C4-2B (cell line): ENCODE measurements at regions not wholly inside any gene's neighbourhood (a gene's known extent, or its start where the extent isn't known, plus 50 kb on each side); places are given as distances from the start of the nearest gene placed in this dataset.

Source experiments
- ZFX ChIP-seq: fragments of 450-650 bp; IDR thresholded peaks from 2 replicates; pipeline ENCODE4 v1.6.1; 2017
- TF ChIP-seq, protein P1 (sequence below): fragments of 450-650 bp; conservative IDR thresholded peaks from 2 replicates; pipeline ENCODE4 v1.5.1; 2017; ENCODE audit warnings: mild to moderate bottlenecking

DNA sequence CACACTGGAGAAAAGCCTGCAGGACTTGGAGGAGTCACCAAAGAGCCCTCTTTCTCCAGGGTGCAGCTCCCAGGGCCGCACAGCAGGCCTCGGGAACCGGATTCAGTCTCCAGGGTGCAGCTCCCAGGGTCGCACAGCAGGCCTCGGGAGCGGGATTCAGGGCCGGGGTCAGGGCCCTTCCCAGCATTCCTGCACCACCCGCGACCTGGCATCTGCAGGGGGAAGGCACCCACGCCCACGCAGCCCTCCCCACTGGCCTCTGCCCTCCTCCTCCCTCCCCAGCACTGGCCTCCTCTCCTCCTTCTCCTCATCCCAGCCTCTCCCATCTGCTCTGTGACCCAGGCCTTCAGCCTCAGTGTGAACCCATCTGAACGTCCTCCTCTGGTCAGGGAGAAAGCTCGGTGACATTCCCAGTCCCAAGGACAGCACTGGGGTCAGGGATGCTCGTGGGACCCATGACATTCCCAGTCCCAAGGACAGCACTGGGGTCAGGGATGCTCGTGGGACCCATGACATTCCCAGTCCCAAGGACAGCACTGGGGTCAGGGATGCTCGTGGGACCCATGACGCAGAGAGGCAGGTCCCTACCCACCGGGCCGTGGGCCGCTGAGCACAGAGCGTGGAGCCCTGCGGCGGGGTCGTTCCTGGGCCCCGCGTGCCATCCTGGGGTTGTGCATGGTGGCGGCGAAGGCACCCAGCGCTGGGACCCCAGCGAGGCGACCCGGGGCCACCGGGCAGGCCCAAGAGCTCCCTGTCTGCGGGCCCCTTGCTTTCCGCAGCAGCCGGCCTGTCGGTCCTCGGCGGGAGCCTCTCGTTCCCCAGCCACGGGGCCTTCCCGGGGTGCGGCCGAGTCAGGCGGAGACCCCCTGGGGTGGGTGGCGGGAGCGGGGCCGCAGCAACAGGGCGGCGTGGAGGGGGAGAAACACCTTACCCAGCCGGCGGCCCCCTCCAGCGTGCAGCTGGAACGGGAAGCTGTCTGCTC, 550.2 kb upstream of the SALL3 start:
- TF ChIP-seq, protein P1, sequence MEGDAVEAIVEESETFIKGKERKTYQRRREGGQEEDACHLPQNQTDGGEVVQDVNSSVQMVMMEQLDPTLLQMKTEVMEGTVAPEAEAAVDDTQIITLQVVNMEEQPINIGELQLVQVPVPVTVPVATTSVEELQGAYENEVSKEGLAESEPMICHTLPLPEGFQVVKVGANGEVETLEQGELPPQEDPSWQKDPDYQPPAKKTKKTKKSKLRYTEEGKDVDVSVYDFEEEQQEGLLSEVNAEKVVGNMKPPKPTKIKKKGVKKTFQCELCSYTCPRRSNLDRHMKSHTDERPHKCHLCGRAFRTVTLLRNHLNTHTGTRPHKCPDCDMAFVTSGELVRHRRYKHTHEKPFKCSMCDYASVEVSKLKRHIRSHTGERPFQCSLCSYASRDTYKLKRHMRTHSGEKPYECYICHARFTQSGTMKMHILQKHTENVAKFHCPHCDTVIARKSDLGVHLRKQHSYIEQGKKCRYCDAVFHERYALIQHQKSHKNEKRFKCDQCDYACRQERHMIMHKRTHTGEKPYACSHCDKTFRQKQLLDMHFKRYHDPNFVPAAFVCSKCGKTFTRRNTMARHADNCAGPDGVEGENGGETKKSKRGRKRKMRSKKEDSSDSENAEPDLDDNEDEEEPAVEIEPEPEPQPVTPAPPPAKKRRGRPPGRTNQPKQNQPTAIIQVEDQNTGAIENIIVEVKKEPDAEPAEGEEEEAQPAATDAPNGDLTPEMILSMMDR: no peak
- no peak for TF ChIP-seq ZFX
